GM19239 (cell line): ENCODE measurements at regions not wholly inside any gene's neighbourhood (a gene's known extent, or its start where the extent isn't known, plus 50 kb on each side); places are given as distances from the start of the nearest gene placed in this dataset.
A peak's percentile ranks its signal among the peaks of the same experiment; 100 is the strongest.
"Not testable (repeated sequence)": the region's sequence is repeated elsewhere in the genome, so short reads cannot be mapped to it uniquely, and the experiment has no call there.

ENCODE experiments used
- DNase-seq: peaks from one replicate; pipeline ENCODE4 v3.0.0; 2011; ENCODE audit warnings: low spot score; ENCODE audit not compliant: insufficient read length
- FAIRE-seq: peaks from 2 replicates; lab custom pipeline; 2011; peaks lifted over from hg19 to GRCh38; lab: Jason Lieb, UNC

GRCh38 chr6:44731485-44732095 is 344.1 kb downstream of the CDC5L start:
- FAIRE-seq, result no peak

GRCh38 chr6:44732243-44732642 is 344.7 kb downstream of the CDC5L start:
- FAIRE-seq, result no peak
- no peak for DNase-seq

More at GRCh38 chr6:44731485-44732095, 344.1 kb downstream of the CDC5L start:
- DNase-seq, result no peak

GRCh38 chr6:44733126-44733525 is 345.6 kb downstream of the CDC5L start:
- FAIRE-seq (no peak), DNase-seq (no peak)

DNA sequence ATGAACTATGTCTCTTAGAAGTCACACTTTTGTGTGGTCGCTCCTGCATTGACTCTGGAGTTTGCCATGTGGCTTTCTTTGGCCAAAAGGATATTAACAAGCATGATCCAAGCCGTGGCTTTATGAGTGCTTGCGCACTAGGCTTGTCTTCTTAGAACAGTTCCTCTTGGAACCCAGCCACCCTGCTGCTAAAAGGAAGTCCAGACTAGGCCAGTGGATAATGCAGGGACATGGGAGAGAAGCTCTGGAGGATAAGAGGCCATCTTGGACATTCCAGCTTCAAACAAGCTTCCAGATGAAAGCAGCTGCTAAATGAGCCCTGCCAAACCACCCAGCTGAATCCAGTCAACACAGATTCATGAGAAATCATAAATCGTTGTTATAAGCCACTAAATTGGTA is 346.4 kb downstream of the CDC5L start:
- DNase-seq, result no peak
- FAIRE-seq, result no peak

DNA sequence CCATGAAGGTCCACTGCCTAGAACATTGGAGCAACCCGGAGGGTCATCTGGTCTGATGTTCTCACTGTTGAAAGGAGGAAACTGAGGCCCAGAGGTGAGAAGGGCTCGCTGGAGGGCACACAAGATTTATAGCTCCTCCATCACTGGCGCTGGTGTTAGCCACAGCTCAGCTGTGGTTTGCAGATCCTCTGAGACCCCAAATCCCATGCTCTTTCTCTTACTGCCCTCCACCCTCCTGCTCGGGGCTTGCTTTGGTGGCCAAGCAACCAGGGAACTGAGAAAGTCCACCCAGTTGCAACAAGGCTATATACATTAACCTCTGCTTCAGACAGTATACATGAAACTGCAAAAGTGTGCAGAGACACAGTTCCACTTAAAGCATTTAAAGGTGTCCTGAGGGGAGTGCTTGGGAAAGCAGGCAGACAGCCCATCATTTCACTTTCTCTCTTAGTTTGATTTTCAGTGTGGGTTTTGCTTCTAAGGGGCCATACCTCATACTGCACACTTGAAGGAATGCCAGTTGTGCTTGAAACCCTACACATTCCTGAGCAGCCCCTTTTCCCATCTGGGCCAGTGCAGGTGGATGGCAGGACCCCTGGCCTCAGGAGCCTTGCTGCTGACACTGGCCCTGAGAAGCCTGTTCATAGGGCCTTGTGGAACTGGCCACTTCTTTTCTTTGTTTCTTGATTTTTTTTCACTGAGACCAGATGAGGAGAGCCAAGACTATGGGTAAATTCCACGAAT is 347.6 kb downstream of the CDC5L start:
- no peak for DNase-seq
- FAIRE-seq, result no peak

DNA sequence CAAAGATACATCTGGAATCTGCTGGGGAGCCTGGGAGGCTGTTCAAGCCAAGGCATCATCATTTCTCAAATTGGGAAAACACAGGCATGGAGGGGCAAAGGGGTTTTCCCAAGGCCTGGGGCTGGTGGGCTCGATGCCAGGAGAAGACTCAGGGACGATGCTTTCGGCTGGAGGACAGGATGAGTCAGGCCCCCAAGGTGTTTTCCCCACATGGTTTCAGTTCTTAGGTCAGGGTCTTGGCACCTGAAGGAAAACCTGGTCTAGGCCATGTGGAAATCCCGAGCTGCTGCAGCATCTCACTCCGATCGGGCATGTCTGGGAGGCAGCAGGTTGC is 348.1 kb downstream of the CDC5L start:
- DNase-seq (no peak), FAIRE-seq (peak; percentile 68)

- DNase-seq (no peak), FAIRE-seq (no peak)
Observed at GRCh38 chr6:44737341-44737740, 349.8 kb downstream of the CDC5L start.

DNA sequence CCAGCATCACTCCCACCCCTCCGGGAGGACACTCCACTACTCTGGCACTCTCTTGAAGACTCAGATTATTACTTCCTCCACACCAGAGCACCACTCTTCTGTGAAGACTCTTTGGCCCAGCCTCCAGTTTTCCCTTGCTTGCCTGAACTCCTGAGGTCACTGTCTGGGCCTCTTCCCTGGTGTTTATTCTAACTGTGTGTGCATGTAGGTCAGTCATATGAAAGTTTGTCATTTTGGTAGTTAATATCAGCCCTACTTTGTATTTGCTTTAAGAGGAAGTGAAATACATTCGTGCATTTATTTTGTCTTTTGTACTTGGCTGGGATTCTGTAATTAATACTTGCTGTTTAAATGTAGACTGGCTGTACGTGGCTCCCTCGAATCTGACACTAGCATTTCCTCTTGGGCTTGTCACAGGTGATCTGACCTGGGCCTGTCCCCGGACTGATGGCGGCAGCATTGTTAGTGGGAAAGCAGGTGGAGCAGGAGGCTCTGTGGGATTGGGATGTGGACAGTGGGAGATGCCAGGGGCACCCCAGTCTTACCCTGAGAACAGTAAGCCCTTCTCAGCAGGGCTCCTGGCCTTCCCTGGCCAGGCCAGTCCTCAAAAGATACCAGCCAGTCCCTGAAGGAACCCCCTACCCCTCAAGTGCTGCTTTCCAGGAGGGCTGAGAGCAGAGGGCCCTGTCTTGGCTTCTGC is 350.5 kb downstream of the CDC5L start:
- no peak for DNase-seq
- no peak for FAIRE-seq

GRCh38 chr6:44738601-44739146 is 351.2 kb downstream of the CDC5L start:
- DNase-seq, result no peak
- no peak for FAIRE-seq

DNA sequence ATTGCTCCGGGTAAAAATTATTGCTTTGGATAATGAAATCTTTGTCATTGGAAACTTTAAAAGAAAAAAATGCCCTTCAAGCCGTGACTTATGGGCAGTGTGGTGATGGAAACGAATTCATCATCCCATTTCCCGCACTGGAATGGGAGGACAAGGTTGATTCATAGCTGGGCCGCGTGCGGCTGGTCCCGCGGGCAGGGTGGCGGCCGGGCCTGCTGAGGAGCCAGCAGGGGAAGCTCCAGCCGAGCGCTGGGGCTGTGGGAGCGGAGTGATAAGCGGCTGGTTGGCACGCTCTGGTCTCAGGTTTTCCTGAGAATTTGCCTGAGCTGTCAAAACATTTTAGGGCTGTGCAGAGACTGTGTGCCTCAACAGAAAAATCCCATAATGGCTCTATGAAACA is 351.7 kb downstream of the CDC5L start:
- DNase-seq (no peak), FAIRE-seq (no peak)

DNA sequence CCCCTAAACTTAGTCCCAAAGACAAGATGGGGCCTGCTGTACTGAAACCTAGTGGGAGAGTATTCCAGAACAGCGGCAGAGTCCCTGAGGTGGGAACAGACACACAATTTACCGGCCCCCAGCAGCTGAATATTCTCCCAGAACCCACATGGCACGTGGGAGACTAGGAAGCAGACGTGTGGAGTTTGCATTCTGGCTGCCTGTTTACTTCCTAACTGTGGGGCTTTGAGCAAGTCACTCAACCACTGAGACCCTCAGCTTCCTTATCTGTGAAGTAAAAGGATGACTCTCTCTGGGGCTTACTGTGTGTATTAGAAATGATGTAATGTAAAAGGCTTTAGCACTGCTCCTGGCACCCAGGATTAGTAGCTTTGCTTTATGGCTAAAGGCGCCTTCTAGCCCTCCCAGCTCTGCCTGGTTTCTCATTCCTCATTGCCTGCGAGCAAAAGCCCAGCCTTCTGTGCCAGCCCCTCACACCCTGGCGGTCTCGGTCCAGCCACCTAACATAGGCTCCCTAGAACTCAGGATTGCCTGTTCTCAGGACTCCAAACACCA is 353.1 kb downstream of the CDC5L start:
- DNase-seq, result no peak

DNA sequence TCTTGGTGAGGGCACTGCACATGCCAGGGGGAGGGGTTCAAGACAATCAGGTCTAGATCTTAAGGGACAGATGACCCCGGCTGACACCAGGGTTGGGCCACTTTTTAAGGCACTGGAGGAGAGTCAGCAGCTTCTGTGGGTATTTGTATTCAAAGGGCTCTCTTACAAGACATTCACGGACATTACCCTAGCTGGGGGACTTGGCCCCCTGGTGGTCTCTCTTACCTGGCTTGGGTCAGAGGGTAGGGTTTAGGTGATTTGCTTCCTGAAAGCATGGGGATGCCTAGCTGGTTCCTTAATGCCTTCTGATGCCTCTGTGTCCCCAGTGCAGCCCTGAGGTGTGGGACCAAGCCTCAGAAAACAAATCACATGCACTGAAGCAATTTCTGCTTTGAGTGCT is 354.7 kb downstream of the CDC5L start:
- FAIRE-seq, result no peak
- no peak for DNase-seq

More for the DNA sequence above, 353.1 kb downstream of the CDC5L start:
- FAIRE-seq, result no peak

- FAIRE-seq (no peak), DNase-seq (no peak)
Observed at GRCh38 chr6:44742828-44743372, 355.4 kb downstream of the CDC5L start.

- DNase-seq, FAIRE-seq: not testable (repeated sequence)
Observed at GRCh38 chr6:44760116-44760515, 372.6 kb downstream of the CDC5L start.

- no peak for FAIRE-seq
Observed at GRCh38 chr6:44761046-44761445, 373.5 kb downstream of the CDC5L start.

DNA sequence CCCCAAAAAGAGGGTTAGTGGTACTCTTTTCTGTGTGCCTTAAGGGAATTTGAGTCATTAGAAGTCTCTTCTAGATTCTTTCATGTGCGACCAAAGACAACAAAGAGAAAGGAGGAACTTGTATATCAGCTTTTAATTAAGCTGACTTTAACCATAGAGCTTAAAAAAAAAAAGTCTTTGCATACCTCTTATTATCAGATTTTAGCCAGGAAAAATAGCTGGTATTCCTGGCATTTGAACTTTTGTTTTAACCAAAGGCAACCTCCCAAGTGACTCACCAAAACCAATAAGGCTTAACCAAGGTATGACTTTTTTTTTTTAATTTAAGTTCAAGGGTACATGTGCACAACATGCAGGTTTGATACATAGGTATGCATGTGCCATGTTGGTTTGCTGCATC is 375.0 kb downstream of the CDC5L start:
- DNase-seq (no peak), FAIRE-seq (no peak)

More at GRCh38 chr6:44761046-44761445, 373.5 kb downstream of the CDC5L start:
- no peak for DNase-seq

DNA sequence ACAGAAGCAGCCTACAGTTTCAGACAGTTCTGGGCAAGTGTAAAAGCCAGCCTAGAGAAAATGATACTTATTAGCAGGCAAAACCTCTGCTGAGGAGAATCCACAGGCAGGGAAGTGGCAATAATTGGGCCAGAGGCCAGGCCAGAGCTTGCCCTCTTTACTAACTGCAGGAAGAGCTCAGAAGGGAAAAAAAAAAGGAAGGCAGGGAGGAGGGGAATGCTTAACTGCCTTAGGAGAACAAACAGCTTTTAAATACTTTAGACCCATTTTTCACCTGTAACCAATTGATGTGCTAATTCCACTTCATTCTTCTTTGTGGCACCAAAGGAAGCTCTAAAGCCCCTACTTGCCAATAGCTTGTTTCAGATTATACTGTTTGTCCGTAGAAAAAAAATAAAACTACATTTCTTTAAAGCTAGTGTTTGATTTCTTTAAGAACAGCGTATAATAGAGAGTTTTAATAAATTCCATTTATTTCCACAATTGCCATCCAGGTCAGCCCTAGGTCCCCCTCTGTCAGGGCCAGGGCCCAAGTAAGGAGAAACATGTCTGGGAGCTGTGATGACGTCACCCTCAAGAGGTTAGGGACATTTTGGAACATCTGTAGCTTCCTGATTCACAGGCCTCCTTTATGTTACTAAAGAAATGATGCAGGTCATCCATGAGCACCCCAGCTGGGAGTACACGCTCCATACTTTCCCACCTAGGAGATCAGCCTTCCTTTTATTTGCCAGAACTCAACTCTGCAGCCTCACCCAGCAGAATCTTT is 384.3 kb downstream of the CDC5L start:
- DNase-seq, result no peak
- FAIRE-seq, result no peak

GRCh38 chr6:44772838-44773237 is 385.3 kb downstream of the CDC5L start:
- FAIRE-seq, result no peak
- no peak for DNase-seq

DNA sequence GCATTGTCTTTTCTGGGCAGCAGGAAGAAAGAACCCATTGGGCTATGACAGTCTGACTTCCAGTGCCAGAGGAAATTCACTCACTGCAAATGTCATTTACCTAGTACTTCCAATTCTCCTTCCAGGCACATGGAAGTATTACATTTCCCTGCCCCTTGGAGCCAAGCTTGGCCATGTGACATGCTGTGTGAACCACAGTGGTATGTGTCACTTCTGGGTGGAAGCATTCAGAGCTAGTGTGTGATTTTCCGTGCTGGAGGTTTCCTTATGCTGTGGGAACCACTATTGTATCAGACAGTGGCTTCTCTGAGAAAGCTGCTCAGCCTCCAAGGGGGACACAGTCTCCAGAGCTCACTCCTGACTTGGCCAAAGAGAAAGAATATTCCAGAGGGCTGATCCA is 387.6 kb downstream of the CDC5L start:
- DNase-seq (no peak), FAIRE-seq (no peak)

DNA sequence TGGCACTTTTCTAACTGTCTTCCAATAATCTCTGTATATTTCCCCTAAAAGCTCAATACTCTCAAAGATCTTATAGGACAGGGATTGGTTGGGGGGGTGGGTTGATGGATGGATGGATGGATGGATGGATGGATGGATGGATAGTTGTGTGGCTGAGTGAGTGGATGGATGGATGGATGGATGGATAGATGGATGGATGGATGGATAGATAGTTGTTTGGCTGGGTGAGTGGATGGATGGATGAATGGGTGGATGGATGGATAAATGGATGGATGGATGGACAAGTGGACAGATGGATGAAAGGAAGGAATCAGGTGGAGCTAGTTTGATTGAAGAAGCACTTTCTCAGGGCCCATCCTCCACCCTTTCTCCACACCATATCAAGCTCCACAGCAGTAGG is 388.8 kb downstream of the CDC5L start:
- DNase-seq (no peak), FAIRE-seq (no peak)
